ENCODE measurements at regions not wholly inside any gene's neighbourhood (a gene's known extent, or its start where the extent isn't known, plus 50 kb on each side); places are given as distances from the start of the nearest gene placed in this dataset.

- TF ChIP-seq, protein P1, sequence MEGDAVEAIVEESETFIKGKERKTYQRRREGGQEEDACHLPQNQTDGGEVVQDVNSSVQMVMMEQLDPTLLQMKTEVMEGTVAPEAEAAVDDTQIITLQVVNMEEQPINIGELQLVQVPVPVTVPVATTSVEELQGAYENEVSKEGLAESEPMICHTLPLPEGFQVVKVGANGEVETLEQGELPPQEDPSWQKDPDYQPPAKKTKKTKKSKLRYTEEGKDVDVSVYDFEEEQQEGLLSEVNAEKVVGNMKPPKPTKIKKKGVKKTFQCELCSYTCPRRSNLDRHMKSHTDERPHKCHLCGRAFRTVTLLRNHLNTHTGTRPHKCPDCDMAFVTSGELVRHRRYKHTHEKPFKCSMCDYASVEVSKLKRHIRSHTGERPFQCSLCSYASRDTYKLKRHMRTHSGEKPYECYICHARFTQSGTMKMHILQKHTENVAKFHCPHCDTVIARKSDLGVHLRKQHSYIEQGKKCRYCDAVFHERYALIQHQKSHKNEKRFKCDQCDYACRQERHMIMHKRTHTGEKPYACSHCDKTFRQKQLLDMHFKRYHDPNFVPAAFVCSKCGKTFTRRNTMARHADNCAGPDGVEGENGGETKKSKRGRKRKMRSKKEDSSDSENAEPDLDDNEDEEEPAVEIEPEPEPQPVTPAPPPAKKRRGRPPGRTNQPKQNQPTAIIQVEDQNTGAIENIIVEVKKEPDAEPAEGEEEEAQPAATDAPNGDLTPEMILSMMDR (IDR thresholded peaks at IDR 0.05; ENCODE audit: borderline replicate concordance, extremely low read depth, low read length, poor library complexity, severe bottlenecking), result no peak
- no peak for TF ChIP-seq EZH2 (IDR thresholded peaks at IDR 0.05; ENCODE audit: borderline replicate concordance, low read depth, low read length, severe bottlenecking)
Observed at GRCh38 chr3:103365467-103365866, 930.7 kb downstream of the ZPLD1 start.
